ENCODE measurements at regions not wholly inside any gene's neighbourhood (a gene's known extent, or its start where the extent isn't known, plus 50 kb on each side); places are given as distances from the start of the nearest gene placed in this dataset.
A peak's percentile ranks its signal among the peaks of the same experiment; 100 is the strongest.

GRCh38 chr14:81938341-81938740 lies 404.7 kb upstream of the SEL1L start:
- Histone ChIP-seq H2BK5ac (ENCODE audit: low read depth, low read length, poor library complexity) (no peak overlapping the region), H3K14ac (ENCODE audit: low read length) (no peak overlapping the region), H2AK5ac (ENCODE audit: low read length) (no peak overlapping the region), H3K4me2 (ENCODE audit: low read length) (no peak overlapping the region), H4K91ac (ENCODE audit: low read depth, low read length) (no peak overlapping the region), H2BK12ac (ENCODE audit: low read length) (no peak overlapping the region), H3K27ac (ENCODE audit: low read depth, low read length) (peak overlapping the region; percentile 34), H3K18ac (ENCODE audit: low read length) (no peak overlapping the region), H3K4me3 (ENCODE audit: low read depth, low read length) (no peak overlapping the region), H3K79me1 (ENCODE audit: low read length) (peaks cover 2% of the 10 kb centered on the region), H2AFZ (ENCODE audit: insufficient read depth, low read length, poor library complexity) (no peak overlapping the region), H3K9ac (ENCODE audit: low read length) (no peak overlapping the region), H3K36me3 (ENCODE audit: control insufficient read depth in 1 of 2, insufficient read depth in 2 of 2, low read length in 2 of 2) (no peaks in the 10 kb centered on the region), H4K12ac (ENCODE audit: low read depth, low read length) (no peak overlapping the region), H3K9me3 (ENCODE audit: insufficient read depth, low read depth, low read length) (no peaks in the 10 kb centered on the region), H3K23ac (ENCODE audit: low read length) (no peak overlapping the region), H3K4ac (ENCODE audit: low read depth, low read length) (no peak overlapping the region), H3K27me3 (ENCODE audit: insufficient read depth, low read length) (no peaks in the 10 kb centered on the region), H3K4me1 (ENCODE audit: control insufficient read depth in 1 of 2, insufficient read depth in 2 of 2, low read length in 2 of 2) (peaks cover 0 to 3% of the 10 kb centered on the region in 2 experiments), H4K8ac (ENCODE audit: low read depth, low read length) (no peak overlapping the region), H3K79me2 (ENCODE audit: control insufficient read depth, insufficient read depth, low read length, poor library complexity) (no peaks in the 10 kb centered on the region), H2BK120ac (ENCODE audit: insufficient read depth, low read length, poor library complexity) (no peak overlapping the region)
- no CpG with 5 or more reads among the region's 3 CpGs for WGBS (ENCODE audit: extremely low coverage, insufficient coverage, insufficient read length)
- no peak for DNase-seq

GRCh38 chr14:81940651-81941050 lies 407.0 kb upstream of the SEL1L start:
- WGBS (ENCODE audit: extremely low coverage, insufficient coverage, insufficient read length) = no CpG with 5 or more reads among the region's 1 CpG
- H3K4me2 ChIP-seq (ENCODE audit: low read length) = no peak overlapping the region
- H3K4me1 ChIP-seq (ENCODE audit: control insufficient read depth in 1 of 2, insufficient read depth in 2 of 2, low read length in 2 of 2) = peaks cover 0 to 3% of the 10 kb centered on the region in 2 experiments
- H3K23ac ChIP-seq (ENCODE audit: low read length) = no peak overlapping the region
- no peak overlapping the region for H2BK120ac ChIP-seq (ENCODE audit: insufficient read depth, low read length, poor library complexity)
- H3K79me2 ChIP-seq (ENCODE audit: control insufficient read depth, insufficient read depth, low read length, poor library complexity) = no peaks in the 10 kb centered on the region
- H3K27ac ChIP-seq (ENCODE audit: low read depth, low read length) = no peak overlapping the region
- no peak overlapping the region for H2AFZ ChIP-seq (ENCODE audit: insufficient read depth, low read length, poor library complexity)
- no peak overlapping the region for H3K14ac ChIP-seq (ENCODE audit: low read length)
- H4K8ac ChIP-seq (ENCODE audit: low read depth, low read length) = no peak overlapping the region
- peaks cover 2% of the 10 kb centered on the region for H3K79me1 ChIP-seq (ENCODE audit: low read length)
- no peaks in the 10 kb centered on the region for H3K9me3 ChIP-seq (ENCODE audit: insufficient read depth, low read depth, low read length)
- no peak overlapping the region for H3K4me3 ChIP-seq (ENCODE audit: low read depth, low read length)
- H4K91ac ChIP-seq (ENCODE audit: low read depth, low read length) = no peak overlapping the region
- DNase-seq = no peak
- no peak overlapping the region for H3K18ac ChIP-seq (ENCODE audit: low read length)
- H3K4ac ChIP-seq (ENCODE audit: low read depth, low read length) = no peak overlapping the region
- H2AK5ac ChIP-seq (ENCODE audit: low read length) = no peak overlapping the region
- no peaks in the 10 kb centered on the region for H3K27me3 ChIP-seq (ENCODE audit: insufficient read depth, low read length)
- H3K9ac ChIP-seq (ENCODE audit: low read length) = no peak overlapping the region
- H2BK12ac ChIP-seq (ENCODE audit: low read length) = no peak overlapping the region
- no peaks in the 10 kb centered on the region for H3K36me3 ChIP-seq (ENCODE audit: control insufficient read depth in 1 of 2, insufficient read depth in 2 of 2, low read length in 2 of 2)
- no peak overlapping the region for H2BK5ac ChIP-seq (ENCODE audit: low read depth, low read length, poor library complexity)
- no peak overlapping the region for H4K12ac ChIP-seq (ENCODE audit: low read depth, low read length)

- no peak overlapping the region for H3K18ac ChIP-seq (ENCODE audit: low read length)
- H4K8ac ChIP-seq (ENCODE audit: low read depth, low read length) = no peak overlapping the region
- no peaks in the 10 kb centered on the region for H3K27me3 ChIP-seq (ENCODE audit: insufficient read depth, low read length)
- no peak overlapping the region for H3K4ac ChIP-seq (ENCODE audit: low read depth, low read length)
- H4K91ac ChIP-seq (ENCODE audit: low read depth, low read length) = no peak overlapping the region
- no peak overlapping the region for H3K4me3 ChIP-seq (ENCODE audit: low read depth, low read length)
- no peaks in the 10 kb centered on the region for H3K79me2 ChIP-seq (ENCODE audit: control insufficient read depth, insufficient read depth, low read length, poor library complexity)
- H2BK5ac ChIP-seq (ENCODE audit: low read depth, low read length, poor library complexity) = no peak overlapping the region
- H3K4me1 ChIP-seq (ENCODE audit: control insufficient read depth in 1 of 2, insufficient read depth in 2 of 2, low read length in 2 of 2) = peaks cover 0 to 3% of the 10 kb centered on the region in 2 experiments
- no peak overlapping the region for H3K9ac ChIP-seq (ENCODE audit: low read length)
- no peak overlapping the region for H3K23ac ChIP-seq (ENCODE audit: low read length)
- H2AFZ ChIP-seq (ENCODE audit: insufficient read depth, low read length, poor library complexity) = no peak overlapping the region
- H3K36me3 ChIP-seq (ENCODE audit: control insufficient read depth in 1 of 2, insufficient read depth in 2 of 2, low read length in 2 of 2) = no peaks in the 10 kb centered on the region
- no peak overlapping the region for H2BK12ac ChIP-seq (ENCODE audit: low read length)
- no peak overlapping the region for H2BK120ac ChIP-seq (ENCODE audit: insufficient read depth, low read length, poor library complexity)
- H3K79me1 ChIP-seq (ENCODE audit: low read length) = peaks cover 2% of the 10 kb centered on the region
- DNase-seq = no peak
- no peak overlapping the region for H4K12ac ChIP-seq (ENCODE audit: low read depth, low read length)
- no peak overlapping the region for H3K4me2 ChIP-seq (ENCODE audit: low read length)
- H3K14ac ChIP-seq (ENCODE audit: low read length) = no peak overlapping the region
- H3K27ac ChIP-seq (ENCODE audit: low read depth, low read length) = no peak overlapping the region
- H3K9me3 ChIP-seq (ENCODE audit: insufficient read depth, low read depth, low read length) = no peaks in the 10 kb centered on the region
- no peak overlapping the region for H2AK5ac ChIP-seq (ENCODE audit: low read length)
Observed at GRCh38 chr14:81942071-81942470, 408.4 kb upstream of the SEL1L start.

GRCh38 chr14:81946375-81946774 lies 412.7 kb upstream of the SEL1L start:
- no peak for DNase-seq
- no peak overlapping the region for H3K18ac ChIP-seq (ENCODE audit: low read length)
- no peak overlapping the region for H3K27ac ChIP-seq (ENCODE audit: low read depth, low read length)
- no peak overlapping the region for H3K4me2 ChIP-seq (ENCODE audit: low read length)
- no peaks in the 10 kb centered on the region for H3K79me2 ChIP-seq (ENCODE audit: control insufficient read depth, insufficient read depth, low read length, poor library complexity)
- H3K14ac ChIP-seq (ENCODE audit: low read length) = no peak overlapping the region
- H2AK5ac ChIP-seq (ENCODE audit: low read length) = no peak overlapping the region
- H4K12ac ChIP-seq (ENCODE audit: low read depth, low read length) = no peak overlapping the region
- WGBS (ENCODE audit: extremely low coverage, insufficient coverage, insufficient read length) = no CpG with 5 or more reads among the region's 3 CpGs
- no peak overlapping the region for H2AFZ ChIP-seq (ENCODE audit: insufficient read depth, low read length, poor library complexity)
- no peak overlapping the region for H3K4me3 ChIP-seq (ENCODE audit: low read depth, low read length)
- no peak overlapping the region for H2BK120ac ChIP-seq (ENCODE audit: insufficient read depth, low read length, poor library complexity)
- H3K23ac ChIP-seq (ENCODE audit: low read length) = no peak overlapping the region
- no peaks in the 10 kb centered on the region for H3K79me1 ChIP-seq (ENCODE audit: low read length)
- H3K36me3 ChIP-seq (ENCODE audit: control insufficient read depth in 1 of 2, insufficient read depth in 2 of 2, low read length in 2 of 2) = no peaks in the 10 kb centered on the region
- no peaks in the 10 kb centered on the region for H3K9me3 ChIP-seq (ENCODE audit: insufficient read depth, low read depth, low read length)
- H3K9ac ChIP-seq (ENCODE audit: low read length) = no peak overlapping the region
- H2BK5ac ChIP-seq (ENCODE audit: low read depth, low read length, poor library complexity) = no peak overlapping the region
- no peaks in the 10 kb centered on the region for H3K27me3 ChIP-seq (ENCODE audit: insufficient read depth, low read length)
- no peak overlapping the region for H2BK12ac ChIP-seq (ENCODE audit: low read length)
- H4K8ac ChIP-seq (ENCODE audit: low read depth, low read length) = no peak overlapping the region
- H3K4me1 ChIP-seq (ENCODE audit: control insufficient read depth in 1 of 2, insufficient read depth in 2 of 2, low read length in 2 of 2) = no peaks in the 10 kb centered on the region
- no peak overlapping the region for H3K4ac ChIP-seq (ENCODE audit: low read depth, low read length)
- H4K91ac ChIP-seq (ENCODE audit: low read depth, low read length) = no peak overlapping the region
